HG03064 (cell line): ENCODE measurements at regions not wholly inside any gene's neighbourhood (a gene's known extent, or its start where the extent isn't known, plus 50 kb on each side); places are given as distances from the start of the nearest gene placed in this dataset.
"Not testable (repeated sequence)": the region's sequence is repeated elsewhere in the genome, so short reads cannot be mapped to it uniquely, and the experiment has no call there.

Experiments used
- ATAC-seq: cut with Tn5 transposase; IDR thresholded peaks from one replicate; pipeline ENCODE4 v1.9.1; 2021; ENCODE audit warnings: low read depth; ENCODE audit not compliant: unreplicated experiment

- ATAC-seq = no peak
These were observed 98.2 kb upstream of the NIPBL start for GRCh38 chr5:36778336-36778735.

GRCh38 chr5:36782612-36783011 is 94.0 kb upstream of the NIPBL start:
- ATAC-seq = not testable (repeated sequence)

- ATAC-seq = no peak
These were observed 90.0 kb upstream of the NIPBL start for GRCh38 chr5:36786448-36787012.

- no peak for ATAC-seq
These were observed 89.0 kb upstream of the NIPBL start for GRCh38 chr5:36787365-36788093.

DNA sequence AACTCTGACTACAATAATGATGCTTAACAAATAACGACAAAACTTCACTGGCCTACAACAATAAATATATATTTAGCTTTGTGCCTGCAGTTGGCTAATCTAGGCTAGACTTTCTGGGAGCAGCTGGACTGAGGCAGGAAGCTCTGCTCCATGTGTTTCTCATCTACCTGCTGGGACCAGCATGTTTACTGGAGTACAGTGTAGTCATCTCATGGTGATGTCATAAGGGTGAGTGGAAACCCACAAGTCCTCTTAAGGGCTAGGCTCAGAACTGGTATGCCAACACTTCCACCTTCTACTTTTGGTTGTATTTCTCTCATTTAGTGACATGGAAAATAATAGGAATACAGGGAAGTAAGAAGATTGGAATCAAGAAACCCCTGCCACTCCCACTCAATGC is 85.7 kb upstream of the NIPBL start:
- no peak for ATAC-seq

- ATAC-seq = no peak
These were observed 83.9 kb upstream of the NIPBL start for GRCh38 chr5:36792560-36793180.

DNA sequence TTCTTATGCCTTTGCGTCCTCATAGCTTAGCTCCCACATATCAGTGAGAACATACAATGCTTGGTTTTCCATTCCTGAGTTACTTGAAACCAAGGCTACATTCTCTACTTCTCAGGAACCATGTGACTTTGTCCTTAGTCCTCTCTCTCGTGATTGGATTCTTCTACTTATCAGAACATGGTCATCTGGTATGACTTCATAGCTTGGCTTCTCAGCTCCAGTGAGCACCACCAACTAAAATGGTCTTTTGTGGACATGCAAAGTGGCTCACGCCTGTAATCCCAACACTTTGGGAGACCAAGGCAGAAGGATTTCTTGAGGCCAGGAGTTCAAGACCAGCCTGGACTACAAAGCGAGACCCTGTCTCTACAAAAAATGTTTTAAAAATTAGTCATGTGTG is 81.2 kb upstream of the NIPBL start:
- ATAC-seq = no peak

GRCh38 chr5:36796155-36796554 is 80.4 kb upstream of the NIPBL start:
- ATAC-seq = no peak

DNA sequence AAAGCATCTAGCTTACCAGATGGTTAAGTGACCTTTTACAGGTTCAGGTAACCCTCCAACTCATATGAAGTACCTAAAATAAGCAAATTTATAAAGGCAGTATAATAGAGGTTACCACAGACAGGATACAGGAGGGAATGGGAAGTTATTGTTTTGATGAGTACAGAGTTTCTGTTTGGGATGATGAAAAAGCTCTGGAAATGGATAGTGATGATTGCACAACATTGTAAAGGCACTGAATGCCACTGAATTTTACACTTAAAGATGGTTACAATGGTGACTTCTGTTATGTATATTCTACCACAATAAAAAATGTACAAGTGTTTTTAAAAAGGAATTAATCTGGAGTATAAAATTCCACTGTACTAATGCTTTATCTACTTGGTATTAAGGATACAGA is 75.0 kb upstream of the NIPBL start:
- no peak for ATAC-seq

DNA sequence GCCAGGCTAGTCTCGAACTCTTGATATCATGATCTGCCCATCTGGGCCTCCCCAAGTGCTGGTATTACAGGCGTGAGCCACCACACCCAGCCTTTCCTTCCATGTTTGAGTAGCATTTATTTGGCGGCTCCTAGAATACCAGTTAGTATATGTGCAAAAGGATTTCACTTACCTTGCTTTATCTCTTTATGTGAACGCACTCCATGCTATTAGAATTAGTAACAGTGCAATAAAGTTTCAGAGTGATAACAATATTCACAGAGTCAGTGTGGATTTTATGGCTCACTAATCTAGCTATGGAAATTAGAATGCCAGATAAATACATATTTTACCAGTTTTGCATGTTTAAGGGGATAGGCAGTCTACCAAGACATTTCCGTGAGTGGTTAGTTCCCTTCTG is 74.4 kb upstream of the NIPBL start:
- no peak for ATAC-seq

- ATAC-seq = not testable (repeated sequence)
These were observed 63.3 kb upstream of the NIPBL start for GRCh38 chr5:36813249-36813648.

- no peak for ATAC-seq
These were observed 60.7 kb upstream of the NIPBL start for GRCh38 chr5:36815871-36816270.

DNA sequence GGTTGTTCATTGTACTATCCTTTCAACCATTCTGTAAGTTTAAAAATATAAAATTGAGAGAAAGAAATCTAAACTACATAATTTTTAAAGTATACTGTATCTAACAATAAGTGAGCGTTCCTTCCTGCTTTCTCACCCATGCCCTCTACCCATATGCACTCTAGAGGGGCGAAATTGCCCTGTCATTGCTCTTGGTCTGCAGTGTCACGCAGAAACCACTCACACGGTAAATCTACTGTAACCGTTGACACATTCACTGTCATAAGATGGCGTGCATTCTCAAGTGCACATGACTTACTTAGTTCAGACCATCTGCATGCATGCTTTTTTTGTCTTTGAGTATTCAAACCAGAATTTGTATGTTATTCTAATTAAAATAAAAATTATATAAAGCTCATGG is 55.7 kb upstream of the NIPBL start:
- ATAC-seq = no peak

DNA sequence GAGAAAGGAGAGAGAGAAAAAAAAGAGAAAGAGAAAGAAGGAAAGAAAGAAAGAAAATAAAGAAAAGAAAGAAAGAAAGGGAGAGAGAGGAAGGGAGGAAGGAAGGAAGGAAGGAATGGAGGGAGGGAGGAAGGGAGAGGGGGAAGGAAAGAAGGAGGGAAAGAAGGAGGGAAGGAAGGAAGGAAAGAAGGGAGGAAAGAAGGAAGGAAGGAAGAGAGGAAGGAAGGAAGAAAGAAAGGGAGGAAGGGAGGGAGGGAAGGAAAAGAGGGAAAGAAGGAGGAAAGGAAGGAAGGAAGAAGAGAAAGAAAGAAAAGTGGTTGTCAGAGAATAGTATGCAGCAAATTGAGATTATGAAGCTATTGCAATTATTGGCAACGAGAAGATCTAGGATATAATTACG is 49.9 kb upstream of the NIPBL start:
- no peak for ATAC-seq
